Sciatic nerve (tissue), 2 donors: ENCODE measurements at regions not wholly inside any gene's neighbourhood (a gene's known extent, or its start where the extent isn't known, plus 50 kb on each side); places are given as distances from the start of the nearest gene placed in this dataset.

Experiments used
- ATAC-seq: fragments of 200-7000 bp; cut with Tn5 transposase; one replicate; pipeline ENCODE4 v1.9.1; 2020; ENCODE audit warnings: mild to moderate bottlenecking, moderate library complexity
- DNase-seq: peaks from one replicate; pipeline ENCODE4 v3.0.0-alpha.2; 2020; ENCODE audit warnings: low spot score
- intact Hi-C: fragments of 100-400 bp; cut with DNase I; formaldehyde crosslinking; loops from one replicate; pipeline ENCODE4 v1.14.2; 2022
- donor health status: DM: no; HTN: no; CAD: no.
- donor health status: DM: no; HTN: no; CAD: no.

- intact Hi-C loops, result no loop called here
- DNase-seq (no peak), ATAC-seq (no peak)
These were observed 443.0 kb upstream of the MGMT start for GRCh38 chr10:129024046-129024445.

DNA sequence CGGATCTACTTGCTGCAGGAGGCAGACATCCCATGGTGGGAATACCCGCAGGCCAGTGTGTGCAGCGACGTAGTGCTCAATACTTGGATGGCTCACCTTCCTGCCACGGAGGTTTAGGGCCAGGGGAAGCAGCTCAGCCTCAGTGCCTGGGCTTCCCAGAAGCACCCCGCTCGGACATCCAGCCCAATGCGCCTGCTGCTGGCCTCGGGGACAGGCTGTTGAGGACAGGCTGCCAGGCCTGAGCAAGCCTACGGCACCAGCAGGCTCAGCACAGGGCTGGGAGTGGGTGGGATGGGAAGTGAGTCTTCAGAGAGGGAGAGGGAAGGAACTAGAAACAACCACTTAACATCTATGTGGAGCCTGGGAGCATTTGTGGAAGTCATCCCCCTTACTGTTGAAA lies 441.3 kb upstream of the MGMT start:
- ATAC-seq, result peak; percentile 13
- intact Hi-C loops, result no loop called here

DNA sequence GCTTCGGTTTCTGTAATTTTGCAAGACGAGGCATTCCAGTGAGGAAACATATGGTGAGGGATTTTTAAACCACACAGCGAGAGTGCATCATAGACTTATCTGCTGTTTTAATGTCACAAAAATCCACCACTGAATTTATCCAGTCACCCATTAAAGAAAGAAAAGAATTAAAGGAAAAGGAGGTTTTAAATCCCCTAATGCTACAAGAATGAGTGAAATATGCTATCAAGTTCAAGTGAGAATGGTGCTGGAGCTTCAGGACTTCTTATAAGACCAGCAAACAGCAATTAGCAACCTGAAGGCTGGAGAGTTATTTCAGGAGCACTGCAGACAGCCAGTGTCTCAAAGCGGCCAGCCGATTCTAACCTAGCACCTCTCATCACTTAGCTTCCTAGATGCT lies 439.1 kb upstream of the MGMT start:
- intact Hi-C loops, result no loop called here
- no peak for ATAC-seq
- no peak for DNase-seq

More for the DNA sequence above, 441.3 kb upstream of the MGMT start:
- no peak for DNase-seq

DNA sequence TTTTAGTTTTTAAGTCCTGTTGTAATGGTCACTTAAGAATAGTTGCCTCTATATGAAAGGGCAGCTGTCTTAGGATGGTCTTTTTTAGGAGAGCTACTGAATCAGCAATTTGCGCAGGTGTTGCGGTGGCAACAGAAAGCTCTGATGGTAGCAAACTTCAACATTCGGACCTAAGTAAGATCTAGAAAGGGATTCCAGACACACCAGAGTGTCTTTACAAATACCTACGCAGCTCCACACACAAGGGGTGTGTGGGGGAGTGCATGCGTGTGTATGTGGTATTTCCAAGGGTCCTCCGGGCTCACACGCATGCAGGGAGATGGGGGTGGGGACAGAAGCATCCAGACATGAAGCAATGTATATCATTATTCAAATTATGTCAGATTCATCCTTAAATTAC lies 438.6 kb upstream of the MGMT start:
- ATAC-seq (peak; percentile 18), DNase-seq (no peak)
- intact Hi-C loops, result no loop called here

GRCh38 chr10:129029051-129029450 lies 438.0 kb upstream of the MGMT start:
- DNase-seq (no peak), ATAC-seq (peak; percentile 31)
- intact Hi-C loops, result no loop called here

DNA sequence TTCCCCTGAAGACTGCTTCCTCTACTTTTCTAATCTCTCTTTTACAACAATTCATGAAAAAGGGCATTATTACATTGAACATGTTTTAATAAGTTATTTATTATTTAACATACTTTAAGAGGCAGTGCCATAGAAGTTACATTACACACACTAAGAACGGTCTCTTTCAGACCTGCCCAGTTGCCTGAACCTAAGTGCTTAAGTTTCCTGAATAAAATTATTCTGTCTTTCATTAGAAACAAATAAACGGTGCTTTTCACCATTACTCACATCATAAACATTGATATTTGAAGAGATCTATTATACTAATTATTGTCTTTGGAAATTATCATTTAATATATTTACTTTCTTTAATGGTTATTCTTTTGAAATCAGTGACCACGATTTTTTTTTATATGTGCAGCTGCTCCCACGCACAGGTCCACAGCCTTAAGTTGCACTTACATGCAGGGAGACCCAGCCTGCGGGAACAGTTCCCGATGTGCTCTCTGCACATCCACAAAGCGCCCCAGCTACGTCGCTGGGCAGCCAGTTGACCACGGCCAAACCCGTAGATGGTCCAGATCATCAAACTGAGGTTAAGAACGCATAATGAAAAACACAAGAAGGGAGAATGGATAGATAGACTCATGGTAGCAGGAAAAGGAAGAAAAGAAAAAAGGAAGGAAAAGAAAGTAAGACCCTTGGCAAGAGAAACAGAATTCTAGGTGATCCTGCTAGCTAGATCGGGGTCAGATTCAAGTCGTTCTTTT lies 437.0 kb upstream of the MGMT start:
- intact Hi-C loops, result loop anchor here (10.0 kb wide), 1 partner anchor 935 kb away; the partner anchor contains the start of gene EBF3
- peak; percentile 21 for ATAC-seq

GRCh38 chr10:129030603-129030895 lies 436.5 kb upstream of the MGMT start:
- intact Hi-C loops, result loop anchor here (10.0 kb wide), 1 partner anchor 934 kb away; the partner anchor contains the start of gene EBF3
- DNase-seq (no peak), ATAC-seq (no peak)

More for the DNA sequence above, 437.0 kb upstream of the MGMT start:
- no peak for DNase-seq

- ATAC-seq, result peak; percentile 91
- intact Hi-C loops, result loop anchor here (10.0 kb wide), 1 partner anchor 934 kb away; the partner anchor contains the start of gene EBF3
- DNase-seq, result peak; percentile 78
These were observed 435.8 kb upstream of the MGMT start for GRCh38 chr10:129030996-129031843.

GRCh38 chr10:129031844-129032150 lies 435.2 kb upstream of the MGMT start:
- intact Hi-C loops, result loop anchor here (10.0 kb wide), 1 partner anchor 933 kb away; the partner anchor contains the start of gene EBF3
- ATAC-seq, result no peak

DNA sequence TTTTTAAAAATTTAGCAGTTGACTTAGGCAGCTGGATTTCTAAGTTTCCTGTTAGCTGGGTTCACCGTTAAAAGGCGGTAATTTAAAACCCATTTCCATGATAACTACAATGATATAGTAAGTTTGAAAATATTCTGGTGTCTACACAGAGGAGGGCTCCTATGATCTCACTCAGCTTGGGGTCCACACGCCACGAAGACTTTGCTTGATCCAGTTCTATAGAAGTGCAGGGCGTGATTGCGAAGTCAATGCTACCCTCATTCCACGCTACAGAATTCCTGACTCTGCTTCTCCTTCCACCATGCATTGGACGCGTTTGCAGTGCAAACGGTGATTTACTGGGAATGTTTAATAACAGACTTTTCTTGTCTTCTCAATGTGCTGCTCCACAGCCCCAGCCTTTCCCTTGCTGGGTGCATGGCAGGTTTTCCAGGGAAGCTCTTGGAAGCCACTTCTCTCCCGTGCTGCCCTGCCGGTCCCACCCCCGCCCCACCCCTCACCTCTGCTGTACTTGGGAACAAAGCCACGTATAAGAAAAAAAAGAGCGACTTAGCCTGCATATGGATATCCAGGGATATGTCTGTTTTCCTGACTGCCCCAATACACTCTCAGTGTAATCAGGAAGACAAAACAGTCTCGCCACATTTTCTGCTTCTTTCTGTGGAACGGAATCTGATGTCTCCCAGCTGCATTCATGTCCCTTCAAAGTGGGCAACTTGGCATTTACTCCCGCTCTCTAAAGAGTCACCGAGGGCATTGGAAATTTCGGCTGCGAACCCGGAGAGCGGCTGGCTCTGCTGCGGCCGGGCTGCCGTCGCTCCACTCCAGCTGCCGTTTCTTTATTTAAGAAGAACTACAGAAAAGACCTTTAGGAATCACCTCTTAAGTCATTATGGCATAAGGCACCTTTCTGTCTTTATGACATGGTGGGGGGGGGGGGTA lies 434.4 kb upstream of the MGMT start:
- DNase-seq, result no peak
- intact Hi-C loops, result loop anchor here (10.0 kb wide), 1 partner anchor 932 kb away; the partner anchor contains the start of gene EBF3
- no peak for ATAC-seq

More at GRCh38 chr10:129031844-129032150, 435.2 kb upstream of the MGMT start:
- DNase-seq, result no peak

- intact Hi-C loops, result loop anchor here (10.0 kb wide), 1 partner anchor 931 kb away; the partner anchor contains the start of gene EBF3
- DNase-seq, result no peak
These were observed 433.7 kb upstream of the MGMT start for GRCh38 chr10:129033340-129033739.

DNA sequence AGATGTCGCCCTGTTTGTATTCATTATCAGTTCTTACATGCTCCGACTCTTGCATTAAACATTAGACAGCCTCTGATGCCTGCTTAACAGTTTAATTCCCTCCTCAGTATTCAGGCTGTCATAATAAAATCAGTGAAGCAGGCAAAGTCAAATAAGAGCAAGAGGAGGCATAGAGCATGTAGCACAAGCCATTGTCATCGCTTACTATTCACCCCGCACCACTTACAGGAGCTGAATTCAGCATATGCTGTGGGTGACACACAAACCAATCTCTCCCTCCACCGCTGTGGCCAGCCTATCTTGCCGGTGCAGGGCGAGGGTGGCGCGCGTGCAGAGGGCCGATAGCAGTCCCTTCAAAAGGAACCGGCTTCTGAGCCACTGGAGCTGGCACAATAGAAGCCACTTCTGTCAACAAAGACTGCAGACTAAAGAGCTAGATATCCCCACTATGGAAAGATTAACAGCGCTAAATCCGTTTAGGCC lies 433.2 kb upstream of the MGMT start:
- intact Hi-C loops, result loop anchor here (10.0 kb wide), 1 partner anchor 931 kb away; the partner anchor contains the start of gene EBF3
- ATAC-seq (no peak), DNase-seq (no peak)

More at GRCh38 chr10:129033340-129033739, 433.7 kb upstream of the MGMT start:
- no peak for ATAC-seq

DNA sequence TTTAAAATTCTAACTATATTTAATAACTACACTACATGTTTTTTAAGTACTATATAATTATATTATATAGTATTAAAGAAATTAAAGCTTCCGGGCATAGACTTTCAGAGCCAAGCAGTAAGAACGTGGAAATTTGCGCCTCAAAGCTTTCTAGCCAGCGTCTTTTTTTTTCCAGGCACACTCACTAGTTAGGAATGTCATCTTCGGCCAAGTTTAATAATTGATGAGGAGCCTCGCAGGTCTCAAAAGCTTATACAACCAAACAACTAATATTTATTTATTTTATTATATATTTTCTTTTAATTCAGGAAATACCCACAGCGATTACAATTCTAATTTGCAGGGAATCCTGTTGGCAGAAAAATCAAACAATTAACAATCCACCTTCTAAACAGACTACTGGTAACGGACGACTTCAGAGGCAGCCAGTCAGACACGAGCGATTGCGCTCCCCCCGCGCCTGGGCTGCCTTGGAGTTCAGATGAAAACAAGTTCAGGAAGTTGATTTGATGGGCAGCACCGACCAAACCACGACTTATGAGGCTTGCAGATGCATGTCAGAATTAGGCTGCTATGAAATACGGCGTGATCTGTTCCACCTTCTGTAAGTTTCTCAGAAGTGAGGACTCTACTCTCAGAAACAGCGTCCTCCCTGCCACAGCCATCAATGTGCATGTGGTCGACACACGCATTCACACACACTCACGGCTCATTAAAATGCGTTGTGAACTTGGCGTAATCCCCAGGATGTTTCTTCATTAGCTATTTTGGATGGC lies 431.8 kb upstream of the MGMT start:
- DNase-seq (no peak), ATAC-seq (peak; percentile 50)
- intact Hi-C loops, result loop anchor here (10.0 kb wide), 1 partner anchor 930 kb away; the partner anchor contains the start of gene EBF3

- DNase-seq, result no peak
- ATAC-seq, result no peak
- intact Hi-C loops, result loop anchor here (10.0 kb wide), 1 partner anchor 926 kb away; the partner anchor contains the start of gene EBF3
These were observed 428.5 kb upstream of the MGMT start for GRCh38 chr10:129038522-129038921.

GRCh38 chr10:129039406-129040370 lies 427.4 kb upstream of the MGMT start:
- intact Hi-C loops, result loop anchor here (10.0 kb wide), 1 partner anchor 925 kb away; the partner anchor contains the start of gene EBF3
- DNase-seq (no peak), ATAC-seq (no peak)

DNA sequence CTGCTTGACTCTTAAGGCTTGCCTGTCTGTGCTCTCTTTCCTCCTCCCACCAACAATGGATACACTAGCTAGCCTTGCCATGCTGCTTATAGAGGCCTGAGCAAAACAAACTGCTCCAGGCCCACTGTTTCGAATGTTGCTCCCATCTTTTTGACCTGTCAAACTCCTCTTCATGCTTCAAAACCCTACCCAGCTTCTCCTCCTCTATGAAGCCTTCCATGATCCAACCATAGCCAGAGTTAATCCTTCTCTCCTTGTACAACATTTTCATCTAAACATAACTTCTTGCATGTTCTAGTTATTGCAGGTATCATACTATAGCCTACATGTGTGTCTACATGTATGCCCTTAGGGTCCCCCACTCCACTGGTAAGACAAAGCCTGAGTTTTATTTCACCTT lies 426.7 kb upstream of the MGMT start:
- ATAC-seq, result no peak
- intact Hi-C loops, result no loop called here
- no peak for DNase-seq

DNA sequence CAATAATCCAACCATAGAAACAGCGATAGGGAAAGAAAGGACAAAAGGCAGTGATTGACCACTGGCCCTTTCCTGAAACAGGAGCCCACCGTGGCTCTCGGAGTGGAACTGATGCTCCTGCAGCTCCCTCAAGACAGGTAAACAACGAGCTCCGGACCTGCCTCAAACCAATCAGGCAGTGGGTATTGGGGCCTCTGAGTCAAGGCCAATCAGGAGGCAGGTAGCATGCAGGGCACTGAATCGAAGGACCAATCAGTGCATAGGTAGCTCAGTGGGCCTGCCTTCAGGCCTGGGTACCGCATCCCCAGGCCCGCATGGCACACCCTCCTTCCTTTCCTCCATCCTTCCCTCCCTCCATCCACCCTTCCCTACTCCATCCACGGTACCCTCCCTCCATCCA lies 425.1 kb upstream of the MGMT start:
- ATAC-seq (no peak), DNase-seq (no peak)
- intact Hi-C loops, result no loop called here
